GM19452 (cell line): ENCODE measurements at regions not wholly inside any gene's neighbourhood (a gene's known extent, or its start where the extent isn't known, plus 50 kb on each side); places are given as distances from the start of the nearest gene placed in this dataset.

Experiments used
- ATAC-seq: cut with Tn5 transposase; IDR thresholded peaks from one replicate; pipeline ENCODE4 v1.9.1; 2021; ENCODE audit not compliant: unreplicated experiment

- ATAC-seq, result no peak
Observed at GRCh38 chr4:10336471-10336870, 120.8 kb downstream of the ZNF518B start.

DNA sequence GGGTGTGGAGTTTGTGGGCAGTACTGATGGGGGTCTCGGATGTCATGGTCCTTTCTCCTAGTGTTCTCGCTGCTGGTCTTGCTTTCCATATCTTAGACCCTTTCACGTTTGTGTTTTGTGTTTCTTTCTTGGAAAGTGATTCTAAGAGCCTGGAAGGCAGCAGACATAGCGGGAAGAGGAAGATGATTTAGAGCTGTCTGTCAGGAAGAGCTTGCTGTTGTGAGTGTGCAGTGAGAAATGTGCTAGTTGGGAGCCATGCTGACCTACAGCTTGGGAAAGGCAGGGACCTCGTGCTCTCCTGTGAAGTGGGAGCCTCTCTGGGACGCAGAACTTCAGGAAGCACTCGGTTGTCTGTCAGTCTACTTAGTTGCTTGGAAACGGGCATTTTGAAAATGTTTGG is 122.2 kb downstream of the ZNF518B start:
- ATAC-seq, result no peak

DNA sequence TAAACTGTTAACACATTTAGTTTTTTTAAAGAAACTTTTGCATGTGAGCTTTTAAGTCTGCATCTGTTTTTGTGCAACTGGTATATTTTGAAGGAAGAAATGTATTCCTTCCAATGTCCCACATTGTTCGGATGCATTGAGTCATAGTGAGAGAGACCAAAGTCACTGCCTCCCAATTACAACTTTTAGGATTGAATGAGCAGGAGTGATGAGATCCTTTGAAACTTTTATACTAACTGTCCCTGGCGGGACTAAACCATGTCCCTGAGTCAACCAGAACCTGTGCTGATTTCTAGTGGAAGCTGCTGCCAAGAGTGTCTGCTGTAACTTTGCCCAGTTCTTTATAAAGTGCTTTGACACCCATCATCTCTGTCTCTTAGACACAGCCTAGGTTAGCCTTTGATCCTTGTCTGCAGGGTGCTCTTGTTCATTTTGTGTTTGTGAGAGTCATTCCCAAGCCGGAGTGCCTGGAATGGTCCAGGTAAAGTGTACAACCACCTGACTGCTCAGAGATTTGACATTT is 122.7 kb downstream of the ZNF518B start:
- ATAC-seq, result no peak

DNA sequence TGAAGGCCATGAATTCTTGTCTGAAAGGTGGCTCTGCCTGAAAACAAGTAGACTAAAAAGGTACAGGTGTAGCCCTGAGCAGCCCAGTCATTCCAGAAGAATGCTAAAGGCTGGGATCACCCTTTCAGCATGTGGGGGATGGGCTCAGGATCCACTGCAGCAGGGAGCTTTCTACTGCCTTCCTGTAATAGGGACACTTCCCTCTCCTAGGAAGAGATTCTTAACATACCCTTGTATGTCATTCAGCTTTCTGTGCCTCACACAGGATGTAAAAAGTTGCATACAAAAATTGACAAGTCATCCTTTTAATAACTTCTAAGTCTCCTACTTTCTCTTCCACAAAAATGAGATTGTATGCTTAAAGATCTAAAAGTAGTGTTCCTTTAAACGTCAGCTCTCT is 123.3 kb downstream of the ZNF518B start:
- ATAC-seq, result no peak

DNA sequence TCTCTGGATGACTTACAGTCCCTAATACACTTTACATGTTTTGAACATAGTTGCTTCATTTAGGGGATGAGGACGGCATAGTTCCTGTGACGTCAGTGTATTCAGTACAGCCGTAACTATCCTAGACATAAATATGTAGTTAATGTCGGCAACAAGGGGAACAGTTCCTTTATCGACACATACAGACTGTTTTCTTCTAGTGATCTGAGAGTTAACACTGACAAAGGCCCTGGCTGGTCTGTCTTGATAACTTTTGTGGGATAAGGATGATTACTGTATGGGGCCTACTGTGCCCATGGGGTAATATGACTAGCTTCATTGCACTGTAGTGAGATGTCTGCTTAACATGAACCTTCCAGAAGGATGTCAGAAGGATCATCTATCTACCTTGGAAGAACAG is 131.2 kb downstream of the ZNF518B start:
- ATAC-seq, result no peak

DNA sequence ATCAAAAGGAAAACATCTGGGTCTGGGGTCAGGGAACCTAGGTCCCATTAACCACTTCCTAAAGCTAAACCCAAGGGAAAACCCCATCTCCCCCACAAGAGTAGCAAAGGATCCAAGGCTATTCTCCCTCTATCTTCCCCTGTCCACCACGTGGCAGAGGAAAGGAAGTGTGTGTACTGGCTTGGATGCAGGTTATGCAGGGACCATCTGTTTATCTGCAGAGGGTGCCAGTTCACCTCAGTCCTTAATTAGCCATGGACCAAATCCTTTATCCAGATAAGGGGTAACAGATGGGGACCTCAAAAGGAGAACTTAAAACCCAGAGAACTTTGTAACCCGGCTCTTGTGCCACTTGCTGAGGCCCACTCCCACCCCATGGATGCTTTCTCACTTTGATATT is 135.3 kb downstream of the ZNF518B start:
- no peak for ATAC-seq

DNA sequence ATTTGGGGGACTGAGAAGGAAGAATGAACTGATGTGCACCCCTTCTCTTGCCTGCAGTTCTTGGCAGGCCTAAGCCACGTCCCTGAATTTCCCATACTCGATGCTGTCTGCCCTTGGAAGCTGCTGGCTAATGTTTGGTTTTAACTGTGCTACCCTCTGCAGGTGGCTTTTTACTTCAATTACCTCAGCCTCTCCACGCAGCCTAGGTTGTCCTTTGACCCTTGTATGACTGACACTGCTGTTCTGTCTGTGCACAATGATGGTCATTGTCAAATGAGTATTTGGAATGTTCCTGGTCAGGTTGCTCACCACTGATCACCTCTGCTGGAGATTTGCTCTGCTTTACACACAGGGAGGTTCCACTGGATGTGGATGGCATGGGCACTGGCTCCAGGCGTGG is 137.1 kb downstream of the ZNF518B start:
- ATAC-seq, result no peak

GRCh38 chr4:10317345-10317744 is 139.9 kb downstream of the ZNF518B start:
- no peak for ATAC-seq

- ATAC-seq, result no peak
Observed at GRCh38 chr4:10316851-10317250, 140.4 kb downstream of the ZNF518B start.

DNA sequence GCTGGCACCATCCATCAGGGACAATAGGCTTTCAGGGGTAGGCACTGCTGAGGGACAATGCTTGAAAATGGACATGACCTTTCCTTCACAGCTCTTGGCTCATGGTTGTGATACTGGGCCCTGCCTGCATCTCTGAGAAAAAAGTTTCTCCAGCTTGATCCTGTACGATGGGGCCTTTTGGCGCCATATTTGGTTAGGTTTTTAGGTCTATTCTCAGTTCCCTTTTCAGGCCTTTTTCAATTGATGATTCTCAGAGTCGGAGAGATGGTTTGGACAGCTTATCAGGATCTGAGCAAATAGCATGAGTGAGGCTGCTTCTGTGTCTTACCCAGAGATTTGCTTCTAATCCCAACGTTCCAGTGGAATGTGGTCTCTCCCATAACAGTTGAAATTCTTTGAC is 141.6 kb downstream of the ZNF518B start:
- no peak for ATAC-seq

- ATAC-seq, result no peak
Observed at GRCh38 chr4:10312568-10312967, 144.7 kb downstream of the ZNF518B start.

DNA sequence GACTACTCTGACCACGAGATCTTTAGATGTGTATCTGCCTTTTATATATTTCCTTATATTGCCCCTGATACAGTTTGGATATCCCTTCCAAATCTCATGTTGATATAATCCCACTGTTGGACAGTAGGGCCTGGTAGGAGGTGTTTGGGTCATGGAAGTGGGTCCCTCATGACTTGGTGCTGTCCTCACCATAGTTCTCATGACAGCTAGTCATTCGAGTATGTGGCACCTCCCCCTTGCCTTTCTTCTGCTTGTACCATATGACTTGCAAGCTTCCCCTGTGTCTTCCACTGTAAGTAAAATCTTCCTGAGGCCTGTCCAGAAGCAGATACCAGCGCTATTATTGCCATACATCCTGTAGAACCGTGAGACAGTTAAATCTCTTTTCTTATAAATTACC is 145.3 kb downstream of the ZNF518B start:
- ATAC-seq, result no peak

DNA sequence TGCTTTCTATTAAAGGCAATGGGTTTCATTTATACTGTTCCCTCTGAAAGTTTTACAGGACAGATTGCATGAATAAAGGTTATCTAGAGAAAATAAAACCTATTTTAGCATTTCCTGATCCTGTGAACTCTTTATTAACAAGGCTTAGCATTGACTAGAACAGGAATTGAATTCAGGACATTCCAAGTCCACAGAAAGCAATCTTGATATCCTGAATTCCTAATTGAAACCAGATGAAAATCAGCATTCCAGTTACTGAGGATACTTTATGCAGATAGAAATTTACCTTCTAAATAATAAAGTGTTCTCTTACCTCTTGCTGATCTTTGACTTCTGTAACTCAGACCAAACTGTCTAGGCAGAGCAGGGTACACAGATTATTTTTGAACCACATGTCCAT is 151.4 kb downstream of the ZNF518B start:
- no peak for ATAC-seq

GRCh38 chr4:10303291-10303690 is 153.9 kb downstream of the ZNF518B start:
- ATAC-seq, result no peak

- ATAC-seq, result no peak
Observed at GRCh38 chr4:10302096-10302495, 155.1 kb downstream of the ZNF518B start.

DNA sequence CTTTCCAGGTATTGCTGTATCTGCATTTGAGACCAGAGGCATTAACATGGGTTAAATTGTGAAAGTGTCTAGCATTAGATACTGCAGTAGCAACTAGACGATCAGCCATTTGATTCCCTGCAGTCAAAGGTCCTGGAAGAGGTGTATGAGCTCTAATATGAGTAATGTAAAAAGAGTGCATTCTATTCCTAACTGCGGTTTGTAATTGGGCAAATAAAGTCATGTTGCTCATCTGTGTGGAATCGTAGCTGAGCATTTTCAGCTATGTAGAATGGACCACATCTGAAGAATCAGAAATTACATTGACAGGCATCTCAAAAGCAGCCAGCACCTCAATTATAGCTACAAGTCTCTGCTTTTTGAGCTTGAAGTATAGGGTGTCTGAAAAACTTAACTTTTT is 157.6 kb downstream of the ZNF518B start:
- ATAC-seq, result no peak

GRCh38 chr4:10298681-10299080 is 158.5 kb downstream of the ZNF518B start:
- no peak for ATAC-seq

DNA sequence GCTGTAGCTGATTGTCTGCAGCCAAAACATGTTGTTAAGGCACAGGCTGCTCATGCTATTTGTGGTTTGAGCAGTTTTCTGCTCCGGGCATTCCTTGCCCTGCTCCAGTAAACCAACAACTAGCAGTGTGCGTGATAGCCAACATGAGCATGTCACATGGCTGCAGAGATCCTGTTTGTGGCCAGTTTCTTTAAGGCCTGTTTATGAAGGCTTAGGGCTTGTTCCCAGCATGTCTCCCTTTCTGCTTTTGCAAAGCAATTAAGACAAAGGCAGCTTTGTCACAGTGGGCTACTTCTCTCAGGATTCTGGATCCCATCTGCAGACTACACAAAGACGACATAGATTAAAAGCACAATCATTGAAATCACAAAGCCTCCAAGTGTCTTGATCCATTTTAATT is 160.5 kb downstream of the ZNF518B start:
- no peak for ATAC-seq

- no peak for ATAC-seq
Observed at GRCh38 chr4:10295301-10295700, 161.9 kb downstream of the ZNF518B start.

DNA sequence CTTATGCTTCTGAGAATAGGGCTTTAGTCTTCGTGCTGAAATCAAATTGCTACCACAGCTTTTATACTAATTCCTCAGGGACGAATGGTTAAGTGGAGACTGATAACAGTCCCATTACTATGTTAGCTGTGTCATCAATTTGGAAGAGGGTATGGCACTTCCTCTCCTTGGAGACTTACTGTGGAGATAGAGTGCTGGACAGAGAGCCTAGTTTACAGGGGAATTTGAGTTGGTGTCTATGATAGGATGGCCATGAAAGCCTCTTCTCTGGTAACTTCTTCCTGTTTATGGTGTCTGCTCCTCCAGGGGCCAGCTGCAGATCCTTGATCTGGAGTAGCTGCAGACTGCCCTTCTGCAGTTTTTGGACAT is 167.7 kb downstream of the ZNF518B start:
- no peak for ATAC-seq

DNA sequence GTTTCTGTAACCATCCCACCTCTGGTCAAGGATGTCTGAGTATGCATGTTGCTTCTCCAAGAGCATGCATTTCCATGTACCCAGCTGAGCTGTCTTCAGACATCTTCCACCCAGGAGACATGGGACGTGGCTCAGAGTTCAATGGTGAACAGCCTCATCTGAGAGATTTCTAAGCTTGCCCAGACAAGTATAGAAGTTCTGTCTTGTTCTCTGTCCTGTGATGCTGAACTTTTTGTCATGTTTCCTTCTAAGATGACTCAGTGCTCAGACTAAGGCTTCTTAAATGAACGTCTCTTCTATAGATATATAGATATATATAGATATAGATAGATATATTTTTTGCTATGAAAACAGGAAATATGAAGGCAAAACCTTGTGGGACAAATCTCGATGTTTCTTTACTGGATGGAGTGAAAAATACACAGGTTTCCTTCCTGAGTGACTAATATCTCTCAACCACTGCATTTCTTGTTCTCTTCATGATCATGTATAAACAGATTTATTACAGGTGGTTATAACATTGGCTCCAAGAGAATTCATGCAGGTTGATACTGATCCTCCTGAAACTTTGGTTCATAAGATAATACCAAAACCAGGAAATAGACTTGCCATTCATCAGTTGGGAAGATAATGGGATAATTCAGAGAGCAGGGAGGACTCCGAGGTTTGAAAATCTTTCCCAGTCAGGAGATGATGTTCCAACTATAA is 168.2 kb downstream of the ZNF518B start:
- no peak for ATAC-seq

DNA sequence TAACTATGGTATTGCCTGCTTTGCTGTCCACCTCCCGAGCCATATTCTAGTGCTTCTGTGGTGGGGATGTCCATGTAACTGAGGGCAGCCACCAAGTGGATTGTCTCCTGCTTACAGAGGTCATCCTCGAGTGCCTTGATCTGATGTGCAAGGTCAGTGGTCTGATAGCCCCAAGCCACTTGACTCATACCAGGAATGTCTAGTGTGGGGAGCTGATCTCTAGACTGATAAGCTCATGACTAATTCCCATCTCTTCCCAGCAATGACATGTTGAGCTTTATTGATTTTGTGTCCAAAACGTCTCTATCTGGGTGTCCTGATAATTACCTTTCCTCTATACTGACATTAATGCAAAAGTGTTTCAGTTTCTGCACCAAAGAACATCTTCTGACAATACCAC is 168.4 kb upstream of the WDR1 start:
- no peak for ATAC-seq

GRCh38 chr4:10283761-10284160 is 167.2 kb upstream of the WDR1 start:
- no peak for ATAC-seq
